NT2/D1 (cell line): ENCODE measurements at regions not wholly inside any gene's neighbourhood (a gene's known extent, or its start where the extent isn't known, plus 50 kb on each side); places are given as distances from the start of the nearest gene placed in this dataset.

Source experiments
- SUZ12 ChIP-seq: IDR thresholded peaks from 2 replicates; pipeline ENCODE4 v1.6.1; 2011; ENCODE audit not compliant: insufficient read length, insufficient read depth; ENCODE audit errors: extremely low read depth
- YY1 ChIP-seq: IDR thresholded peaks from 2 replicates; pipeline ENCODE4 v1.6.1; 2011; ENCODE audit not compliant: insufficient read length, insufficient read depth
- ZNF274 ChIP-seq: IDR thresholded peaks from 2 replicates; pipeline ENCODE4 v1.6.1; 2011; ENCODE audit warnings: mild to moderate bottlenecking, low read depth, low read length

GRCh38 chr7:149355390-149356048, 93.5 kb downstream of the ZNF783 start:
- TF ChIP-seq ZNF274 (no peak), SUZ12 (no peak), YY1 (no peak)
